Loucy (cell line): ENCODE measurements at regions not wholly inside any gene's neighbourhood (a gene's known extent, or its start where the extent isn't known, plus 50 kb on each side); places are given as distances from the start of the nearest gene placed in this dataset.

Experiments used
- CTCF ChIP-seq: fragments of 200-600 bp; sonication (generic); conservative IDR thresholded peaks from 2 replicates; pipeline ENCODE4 v1.5.1; 2014; ENCODE audit warnings: mild to moderate bottlenecking, antibody characterized with exemption, low read length
- EZH2phosphoT487 ChIP-seq: fragments of 200-600 bp; IDR thresholded peaks from 2 replicates; pipeline ENCODE4 v1.6.1; 2018; ENCODE audit warnings: antibody characterized with exemption, mild to moderate bottlenecking, moderate library complexity, borderline replicate concordance

GRCh38 chr16:60932600-60932999 is 1103.6 kb downstream of the CDH8 start:
- no peak for TF ChIP-seq CTCF
- no peak for TF ChIP-seq EZH2phosphoT487
